Endothelial cell of umbilical vein (primary cell): ENCODE measurements at regions not wholly inside any gene's neighbourhood (a gene's known extent, or its start where the extent isn't known, plus 50 kb on each side); places are given as distances from the start of the nearest gene placed in this dataset.

Experiments used
- CTCF ChIP-seq, 2 donors: IDR thresholded peaks; 1 replicate in 1 of 2; 2 replicates in 1 of 2; pipeline ENCODE4 v1.5.1; 2011; ENCODE audit warnings: low read length in 2 of 2, mild to moderate bottlenecking in 2 of 2, moderate library complexity in 2 of 2, control low read depth in 1 of 2, inconsistent platforms in 1 of 2, low read depth in 1 of 2; ENCODE audit not compliant: insufficient read depth in 1 of 2; ENCODE audit errors: extremely low read depth in 1 of 2
- EZH2 ChIP-seq: IDR thresholded peaks from 2 replicates; pipeline ENCODE4 v1.6.1; 2012; ENCODE audit warnings: borderline replicate concordance, low read depth, mild to moderate bottlenecking, moderate library complexity, low read length, inconsistent platforms; ENCODE audit not compliant: severe bottlenecking
- POLR2AphosphoS5 ChIP-seq: IDR thresholded peaks from 2 replicates; pipeline ENCODE4 v1.6.1; 2012; ENCODE audit warnings: low read depth, mild to moderate bottlenecking, control low read depth, low read length, moderate library complexity; ENCODE audit not compliant: insufficient read depth

DNA sequence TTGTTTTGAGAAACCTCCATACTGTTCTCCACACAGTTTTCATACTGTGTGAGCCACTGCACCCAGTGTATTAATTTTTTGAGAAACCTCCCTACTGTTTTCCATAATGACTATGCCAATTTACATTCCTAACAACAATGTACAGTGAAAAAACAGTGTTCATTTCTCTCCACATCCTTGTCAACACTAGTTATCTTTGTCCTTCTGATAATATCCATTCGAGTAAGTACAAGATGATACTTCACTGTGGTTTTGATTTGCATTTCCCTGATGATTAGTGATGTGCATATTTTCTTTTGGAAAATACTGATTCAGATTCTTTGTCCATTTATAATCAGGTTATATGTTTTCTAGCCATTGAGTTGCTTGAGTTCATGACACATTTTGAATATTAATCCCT is 462.0 kb downstream of the CDH11 start:
- TF ChIP-seq CTCF (IDR thresholded peaks at IDR 0.05; ENCODE audit: extremely low read depth in 1 of 2, insufficient read depth in 1 of 2, low read depth in 1 of 2, low read length in 2 of 2) (no peak), POLR2AphosphoS5 (no peak), EZH2 (no peak)
